ENCODE measurements at regions not wholly inside any gene's neighbourhood (a gene's known extent, or its start where the extent isn't known, plus 50 kb on each side); places are given as distances from the start of the nearest gene placed in this dataset.

DNA sequence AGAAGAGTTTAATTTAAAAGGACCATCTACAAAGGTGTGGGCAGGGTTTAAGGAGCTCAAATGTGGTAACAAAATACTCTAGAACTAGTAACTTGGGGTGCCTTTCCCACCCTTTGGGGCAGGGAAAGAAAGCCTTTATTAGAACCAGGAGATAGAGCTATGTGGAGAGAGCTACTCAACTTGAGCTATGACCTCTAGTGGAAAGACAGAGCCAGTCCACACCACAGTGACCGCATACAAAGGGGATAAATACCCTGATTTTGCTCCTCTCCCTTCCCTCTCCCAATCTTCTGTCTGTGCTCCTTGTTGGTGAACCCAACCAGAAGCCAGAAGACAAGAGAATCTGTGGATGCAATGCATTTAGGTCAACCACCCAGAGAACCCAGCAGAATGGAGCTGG lies 54.4 kb upstream of the JAK1 start:
- Mint-ChIP-seq H3K27me3 (no peaks in the 10 kb centered on the region), H3K36me3 (ENCODE audit: insufficient read depth) (no peaks in the 10 kb centered on the region), H3K27ac (no peak overlapping the region), H3K4me3 (ENCODE audit: low read depth) (no peak overlapping the region), H3K9me3 (ENCODE audit: low read depth) (peaks cover 3% of the 10 kb centered on the region), H3K4me1 (ENCODE audit: low read depth) (no peaks in the 10 kb centered on the region)
- TF ChIP-seq, protein P1, sequence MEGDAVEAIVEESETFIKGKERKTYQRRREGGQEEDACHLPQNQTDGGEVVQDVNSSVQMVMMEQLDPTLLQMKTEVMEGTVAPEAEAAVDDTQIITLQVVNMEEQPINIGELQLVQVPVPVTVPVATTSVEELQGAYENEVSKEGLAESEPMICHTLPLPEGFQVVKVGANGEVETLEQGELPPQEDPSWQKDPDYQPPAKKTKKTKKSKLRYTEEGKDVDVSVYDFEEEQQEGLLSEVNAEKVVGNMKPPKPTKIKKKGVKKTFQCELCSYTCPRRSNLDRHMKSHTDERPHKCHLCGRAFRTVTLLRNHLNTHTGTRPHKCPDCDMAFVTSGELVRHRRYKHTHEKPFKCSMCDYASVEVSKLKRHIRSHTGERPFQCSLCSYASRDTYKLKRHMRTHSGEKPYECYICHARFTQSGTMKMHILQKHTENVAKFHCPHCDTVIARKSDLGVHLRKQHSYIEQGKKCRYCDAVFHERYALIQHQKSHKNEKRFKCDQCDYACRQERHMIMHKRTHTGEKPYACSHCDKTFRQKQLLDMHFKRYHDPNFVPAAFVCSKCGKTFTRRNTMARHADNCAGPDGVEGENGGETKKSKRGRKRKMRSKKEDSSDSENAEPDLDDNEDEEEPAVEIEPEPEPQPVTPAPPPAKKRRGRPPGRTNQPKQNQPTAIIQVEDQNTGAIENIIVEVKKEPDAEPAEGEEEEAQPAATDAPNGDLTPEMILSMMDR (IDR thresholded peaks at IDR 0.05; ENCODE audit: unreplicated experiment) = peak; percentile 43
- no peak for DNase-seq (ENCODE audit: low spot score, unreplicated experiment)

DNA sequence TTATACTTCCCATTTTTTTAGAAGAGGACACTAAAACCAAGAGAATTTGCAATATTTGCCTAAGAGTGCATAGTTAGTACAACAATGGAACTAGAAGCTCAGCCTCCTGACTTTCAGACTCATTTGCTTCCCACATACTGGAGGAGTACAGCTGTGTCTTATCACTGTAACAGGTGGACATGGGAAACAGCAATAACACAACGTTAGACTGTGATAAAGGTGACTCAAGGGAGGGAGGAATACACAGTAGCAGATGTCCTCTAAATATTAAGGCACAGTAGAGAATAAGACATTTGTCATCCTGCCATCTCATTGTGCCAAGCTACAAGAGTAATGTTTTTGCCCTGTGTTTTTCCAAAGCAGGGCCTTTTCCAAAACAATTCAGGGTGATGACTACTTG lies 55.4 kb upstream of the JAK1 start:
- no peaks in the 10 kb centered on the region for H3K36me3 Mint-ChIP-seq (ENCODE audit: insufficient read depth)
- no peak overlapping the region for H3K27ac Mint-ChIP-seq
- H3K4me3 Mint-ChIP-seq (ENCODE audit: low read depth) = no peak overlapping the region
- TF ChIP-seq, protein P1 (IDR thresholded peaks at IDR 0.05; ENCODE audit: unreplicated experiment) = no peak
- no peaks in the 10 kb centered on the region for H3K27me3 Mint-ChIP-seq
- DNase-seq (ENCODE audit: low spot score, unreplicated experiment) = no peak
- peaks cover 3% of the 10 kb centered on the region for H3K9me3 Mint-ChIP-seq (ENCODE audit: low read depth)
- no peaks in the 10 kb centered on the region for H3K4me1 Mint-ChIP-seq (ENCODE audit: low read depth)

DNA sequence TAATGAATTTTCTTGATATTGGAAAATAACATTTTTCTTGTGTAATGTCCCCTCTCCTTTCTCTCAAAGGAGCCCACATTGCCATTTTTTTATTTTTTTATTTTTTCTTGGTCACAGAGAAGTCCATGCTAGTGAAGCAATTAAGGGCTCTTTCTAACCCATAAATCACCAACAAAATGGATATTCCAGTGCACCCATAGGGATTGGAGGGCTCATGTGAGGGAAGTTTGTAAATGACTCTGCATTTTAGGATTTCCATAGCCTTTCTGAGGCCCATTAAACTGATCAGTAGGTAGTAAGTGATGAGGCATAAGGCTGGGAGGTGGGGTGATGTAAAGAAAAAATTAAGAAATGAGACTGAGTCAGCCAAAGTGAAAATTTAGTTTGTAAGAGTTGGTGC lies 55.9 kb upstream of the JAK1 start:
- Mint-ChIP-seq H3K4me3 (ENCODE audit: low read depth) (no peak overlapping the region), H3K27ac (no peak overlapping the region), H3K9me3 (ENCODE audit: low read depth) (peaks cover 3% of the 10 kb centered on the region), H3K27me3 (no peaks in the 10 kb centered on the region), H3K4me1 (ENCODE audit: low read depth) (no peaks in the 10 kb centered on the region), H3K36me3 (ENCODE audit: insufficient read depth) (no peaks in the 10 kb centered on the region)
- TF ChIP-seq, protein P1 (IDR thresholded peaks at IDR 0.05; ENCODE audit: unreplicated experiment) = no peak
- DNase-seq (ENCODE audit: low spot score, unreplicated experiment) = no peak

DNA sequence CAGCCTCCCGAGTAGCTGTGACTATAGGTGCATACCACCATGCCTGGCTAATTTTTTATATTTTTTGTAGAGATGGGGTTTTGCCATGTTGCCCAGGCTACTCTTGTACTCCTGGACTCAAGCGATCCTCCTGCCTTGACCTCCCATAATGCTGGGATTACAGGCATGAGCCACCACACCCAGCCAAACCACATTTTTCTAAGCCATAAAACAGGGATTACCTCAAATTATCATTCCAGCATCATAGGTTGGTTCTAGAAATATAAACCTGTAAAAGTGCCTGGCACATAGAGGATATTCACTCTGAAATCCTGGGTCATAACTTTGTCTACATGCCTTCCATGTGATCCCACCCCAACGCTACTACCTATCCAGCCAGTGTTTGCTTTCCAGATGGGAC lies 59.4 kb upstream of the JAK1 start:
- TF ChIP-seq, protein P1 (IDR thresholded peaks at IDR 0.05; ENCODE audit: unreplicated experiment) = no peak
- no peak for DNase-seq (ENCODE audit: low spot score, unreplicated experiment)
- Mint-ChIP-seq H3K27me3 (no peaks in the 10 kb centered on the region), H3K27ac (no peak overlapping the region), H3K9me3 (ENCODE audit: low read depth) (peaks cover 4% of the 10 kb centered on the region), H3K36me3 (ENCODE audit: insufficient read depth) (no peaks in the 10 kb centered on the region), H3K4me3 (ENCODE audit: low read depth) (no peak overlapping the region), H3K4me1 (ENCODE audit: low read depth) (no peaks in the 10 kb centered on the region)

DNA sequence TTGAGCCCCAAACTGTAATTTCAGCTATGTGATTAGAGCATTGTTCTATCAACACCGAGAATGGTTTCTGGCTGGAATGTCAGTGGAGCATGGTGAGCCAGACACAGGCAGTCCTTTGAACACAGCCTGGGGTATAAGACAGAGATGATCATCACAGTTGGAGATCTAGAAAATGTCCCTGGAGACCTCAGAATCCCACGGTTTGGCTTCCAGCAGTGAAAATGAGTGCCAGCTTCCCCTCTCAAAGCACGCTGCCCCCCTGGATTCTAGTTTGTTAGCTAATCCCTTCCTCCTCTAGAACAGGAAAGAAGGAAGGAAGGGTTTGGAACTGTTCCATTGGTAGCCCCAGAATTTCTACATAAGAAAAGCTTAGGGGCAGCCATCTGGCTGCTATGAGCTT lies 59.9 kb upstream of the JAK1 start:
- TF ChIP-seq, protein P1 (IDR thresholded peaks at IDR 0.05; ENCODE audit: unreplicated experiment) = no peak
- no peaks in the 10 kb centered on the region for H3K27me3 Mint-ChIP-seq
- H3K27ac Mint-ChIP-seq = no peak overlapping the region
- H3K4me3 Mint-ChIP-seq (ENCODE audit: low read depth) = no peak overlapping the region
- no peaks in the 10 kb centered on the region for H3K4me1 Mint-ChIP-seq (ENCODE audit: low read depth)
- no peak for DNase-seq (ENCODE audit: low spot score, unreplicated experiment)
- H3K36me3 Mint-ChIP-seq (ENCODE audit: insufficient read depth) = no peaks in the 10 kb centered on the region
- peaks cover 4% of the 10 kb centered on the region for H3K9me3 Mint-ChIP-seq (ENCODE audit: low read depth)
